Duodenal mucosa (tissue), 2 donors: ENCODE measurements at regions not wholly inside any gene's neighbourhood (a gene's known extent, or its start where the extent isn't known, plus 50 kb on each side); places are given as distances from the start of the nearest gene placed in this dataset.
"Not testable (repeated sequence)": the region's sequence is repeated elsewhere in the genome, so short reads cannot be mapped to it uniquely, and the experiment has no call there.

Source experiments
- H3K27ac ChIP-seq: one replicate; pipeline ENCODE4 v1.7.0; 2013; ENCODE audit warnings: low read depth, low read length
- H3K27me3 ChIP-seq, 2 donors: one replicate each; pipeline ENCODE4 v1.7.0; 2013; ENCODE audit warnings: low read length in 2 of 2, control low read depth in 1 of 2; ENCODE audit not compliant: insufficient read depth in 2 of 2, control insufficient read depth in 1 of 2
- H3K36me3 ChIP-seq, 2 donors: one replicate each; pipeline ENCODE4 v1.7.0; 2013; ENCODE audit warnings: low read length in 2 of 2, control low read depth in 1 of 2; ENCODE audit not compliant: insufficient read depth in 2 of 2, control insufficient read depth in 1 of 2
- H3K4me1 ChIP-seq, 2 donors: one replicate each; pipeline ENCODE4 v1.7.0; 2013; ENCODE audit warnings: low read length in 2 of 2, control low read depth in 1 of 2; ENCODE audit not compliant: insufficient read depth in 2 of 2, control insufficient read depth in 1 of 2
- H3K4me3 ChIP-seq, 2 donors: one replicate each; pipeline ENCODE4 v1.7.0; 2013; ENCODE audit warnings: low read length in 2 of 2, low read depth in 1 of 2
- H3K9ac ChIP-seq, 2 donors: one replicate each; pipeline ENCODE4 v1.7.0; 2013; ENCODE audit warnings: low read length in 2 of 2, low read depth in 1 of 2
- H3K9me3 ChIP-seq, 2 donors: one replicate each; pipeline ENCODE4 v1.7.0; 2013; ENCODE audit warnings: low read length in 2 of 2, control low read depth in 1 of 2; ENCODE audit not compliant: control insufficient read depth in 1 of 2

- no peaks in the 10 kb centered on the region for H3K36me3 ChIP-seq
- no peak overlapping the region for H3K4me3 ChIP-seq
- peaks cover 0 to 5% of the 10 kb centered on the region in 2 donors for H3K4me1 ChIP-seq
These were observed 163.5 kb upstream of the TMEM72 start for GRCh38 chr10:44747593-44748172.

GRCh38 chr10:44749151-44749550 is 162.0 kb upstream of the TMEM72 start:
- H3K9ac ChIP-seq: no peak overlapping the region
- no peaks in the 10 kb centered on the region for H3K36me3 ChIP-seq
- H3K9me3 ChIP-seq: no peaks in the 10 kb centered on the region
- H3K27ac ChIP-seq: no peak overlapping the region
- peaks cover 0 to 5% of the 10 kb centered on the region in 2 donors for H3K4me1 ChIP-seq
- H3K4me3 ChIP-seq: no peak overlapping the region
- H3K27me3 ChIP-seq: no peaks in the 10 kb centered on the region

More at GRCh38 chr10:44747593-44748172, 163.5 kb upstream of the TMEM72 start:
- Histone ChIP-seq H3K27me3 (no peaks in the 10 kb centered on the region), H3K9me3 (no peaks in the 10 kb centered on the region), H3K27ac (no peak overlapping the region), H3K9ac (no peak overlapping the region)

DNA sequence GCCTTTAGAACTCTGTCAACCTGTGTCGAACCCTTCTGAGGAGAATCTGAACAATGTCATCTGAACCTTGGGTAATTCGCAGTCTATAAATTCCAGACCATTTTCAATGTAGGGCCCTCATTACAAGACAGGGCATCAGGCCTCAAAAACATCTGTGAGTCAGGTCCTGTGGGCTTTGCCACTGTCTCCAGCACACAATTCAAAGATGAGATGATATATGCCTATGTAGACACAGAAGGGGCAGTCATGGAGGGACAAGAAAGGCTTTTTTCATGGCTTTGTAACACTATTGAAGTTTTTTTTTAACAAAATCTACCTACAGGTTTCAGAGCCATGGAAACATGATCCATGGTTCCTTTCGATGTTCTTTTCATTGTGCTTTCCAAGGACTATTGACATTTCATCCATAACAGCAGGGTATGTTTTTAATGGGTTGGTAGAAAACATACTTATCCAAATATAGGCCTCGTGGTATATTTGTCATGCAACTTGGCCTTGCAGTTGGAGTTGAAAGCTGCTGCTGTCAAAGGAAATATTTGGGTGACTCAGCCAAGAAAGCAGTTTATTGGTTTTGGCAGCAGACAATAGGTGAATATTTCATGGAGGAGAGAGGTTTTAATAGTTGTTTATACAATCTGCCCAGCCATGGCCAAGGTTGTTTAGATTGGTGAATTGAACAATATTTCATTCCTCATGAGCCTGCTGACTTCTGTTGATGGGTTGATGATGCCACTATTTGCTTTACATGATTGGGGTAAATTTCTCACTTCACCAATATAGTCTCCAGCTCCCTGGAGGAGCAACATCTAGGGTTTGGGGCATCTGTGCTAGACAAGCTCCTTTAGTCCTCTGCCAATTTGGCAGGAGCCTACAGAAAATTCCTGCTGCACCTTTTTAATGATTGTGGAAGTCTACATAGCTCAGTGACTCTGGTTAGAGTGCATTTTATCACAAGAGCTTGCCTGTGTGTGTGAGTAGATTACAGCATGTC is 158.4 kb upstream of the TMEM72 start:
- H3K9ac ChIP-seq: no peak overlapping the region
- H3K27ac ChIP-seq: no peak overlapping the region
- H3K27me3 ChIP-seq: no peaks in the 10 kb centered on the region
- H3K9me3 ChIP-seq: no peaks in the 10 kb centered on the region
- no peaks in the 10 kb centered on the region for H3K36me3 ChIP-seq
- H3K4me1 ChIP-seq: peaks cover 0 to 3% of the 10 kb centered on the region in 2 donors
- H3K4me3 ChIP-seq: no peak overlapping the region

- not testable (repeated sequence) for H3K9ac ChIP-seq, H3K9me3 ChIP-seq, H3K27ac ChIP-seq, H3K4me3 ChIP-seq, H3K27me3 ChIP-seq, H3K36me3 ChIP-seq, H3K4me1 ChIP-seq
These were observed 156.8 kb upstream of the TMEM72 start for GRCh38 chr10:44754355-44754754.

DNA sequence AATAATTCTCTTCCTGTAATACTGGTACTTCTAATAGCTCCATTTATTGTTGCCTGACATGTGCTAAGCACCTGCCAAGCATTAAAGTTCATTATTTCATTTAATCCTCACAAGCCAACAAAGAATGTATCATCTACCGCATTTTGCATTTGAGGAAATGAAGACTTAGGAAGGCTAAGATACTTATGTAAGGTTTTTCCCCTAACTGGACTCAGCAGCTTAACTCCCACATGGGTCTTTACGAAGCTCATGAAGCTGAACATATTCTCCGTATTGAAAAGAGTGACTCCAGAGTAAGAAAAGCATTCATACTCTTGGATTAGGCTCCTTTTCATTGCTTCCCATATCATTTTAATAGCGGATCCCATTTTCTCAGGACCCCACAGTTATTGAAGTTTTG is 155.7 kb upstream of the TMEM72 start:
- no peaks in the 10 kb centered on the region for H3K27me3 ChIP-seq
- H3K27ac ChIP-seq: no peak overlapping the region
- no peaks in the 10 kb centered on the region for H3K36me3 ChIP-seq
- H3K4me3 ChIP-seq: no peak overlapping the region
- H3K9me3 ChIP-seq: no peaks in the 10 kb centered on the region
- no peaks in the 10 kb centered on the region for H3K4me1 ChIP-seq
- H3K9ac ChIP-seq: no peak overlapping the region

DNA sequence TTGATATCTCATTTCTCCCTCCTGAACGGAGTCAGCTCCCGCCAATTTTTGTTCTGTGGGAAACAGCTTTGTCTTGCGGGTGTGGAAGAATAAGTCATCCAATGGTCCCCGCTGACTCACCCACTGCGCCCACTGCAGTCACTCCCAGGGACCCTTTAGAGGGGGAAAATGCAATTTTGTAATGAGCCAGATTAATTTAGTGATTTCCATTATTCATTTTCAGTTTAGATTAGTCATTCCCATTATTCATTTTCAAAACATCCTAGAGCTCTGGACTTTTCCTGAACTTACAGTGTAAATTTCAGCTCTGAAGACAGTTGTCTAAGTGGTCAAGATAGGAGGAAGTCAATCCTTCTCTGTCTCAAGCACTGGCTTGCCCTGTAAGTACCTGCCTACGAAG is 154.9 kb upstream of the TMEM72 start:
- H3K9me3 ChIP-seq: no peaks in the 10 kb centered on the region
- no peak overlapping the region for H3K9ac ChIP-seq
- H3K36me3 ChIP-seq: no peaks in the 10 kb centered on the region

GRCh38 chr10:44757551-44758205 is 153.5 kb upstream of the TMEM72 start:
- no peak overlapping the region for H3K27ac ChIP-seq
- H3K9ac ChIP-seq: no peak overlapping the region
- no peaks in the 10 kb centered on the region for H3K27me3 ChIP-seq
- H3K9me3 ChIP-seq: no peaks in the 10 kb centered on the region
- H3K4me3 ChIP-seq: no peak overlapping the region
- H3K4me1 ChIP-seq: no peaks in the 10 kb centered on the region
- H3K36me3 ChIP-seq: no peaks in the 10 kb centered on the region

More for the DNA sequence above, 154.9 kb upstream of the TMEM72 start:
- Histone ChIP-seq H3K27me3 (no peaks in the 10 kb centered on the region), H3K4me1 (no peaks in the 10 kb centered on the region), H3K4me3 (no peak overlapping the region), H3K27ac (no peak overlapping the region)

DNA sequence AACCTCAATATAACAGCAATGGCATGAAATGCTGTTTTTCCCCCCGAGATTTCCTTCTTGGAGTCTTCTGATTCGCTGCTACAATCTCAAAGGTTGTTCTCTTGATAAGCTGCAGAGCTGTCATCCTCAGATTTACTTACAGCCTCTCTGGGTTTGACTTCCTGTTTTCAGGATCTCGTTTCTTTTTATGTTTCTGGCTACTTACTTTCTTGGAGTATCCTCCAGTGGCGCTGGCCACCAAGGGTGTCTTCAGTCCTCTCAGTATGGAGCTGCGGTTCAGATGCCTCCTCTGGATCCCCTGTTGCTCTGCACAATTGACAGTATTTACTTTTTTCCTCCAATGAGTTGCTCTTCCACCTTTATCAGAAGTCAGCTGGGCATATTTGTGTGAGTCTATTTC is 152.0 kb upstream of the TMEM72 start:
- H3K9me3 ChIP-seq: no peaks in the 10 kb centered on the region
- no peak overlapping the region for H3K9ac ChIP-seq
- H3K27ac ChIP-seq: no peak overlapping the region
- H3K4me1 ChIP-seq: no peaks in the 10 kb centered on the region
- H3K27me3 ChIP-seq: no peaks in the 10 kb centered on the region
- no peak overlapping the region for H3K4me3 ChIP-seq
- no peaks in the 10 kb centered on the region for H3K36me3 ChIP-seq

DNA sequence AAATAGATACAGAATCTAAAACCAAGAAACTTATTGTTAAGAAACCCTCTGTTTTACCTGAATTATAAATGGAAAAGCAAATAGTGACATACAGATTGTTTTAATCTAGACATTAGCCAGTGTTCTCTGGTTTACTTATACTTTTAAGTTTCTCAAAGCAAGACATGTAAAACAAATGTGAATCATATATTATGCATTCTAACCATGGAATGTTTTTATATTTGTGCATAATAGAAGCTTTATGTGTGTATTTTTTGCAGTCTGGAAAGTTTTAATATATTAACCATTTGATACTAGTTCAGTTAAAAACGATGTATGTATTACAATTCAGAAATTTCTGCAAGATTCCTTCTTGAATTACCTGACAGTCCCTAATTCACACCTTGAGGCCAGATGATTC is 150.6 kb upstream of the TMEM72 start:
- no peak overlapping the region for H3K9ac ChIP-seq
- H3K36me3 ChIP-seq: no peaks in the 10 kb centered on the region
- no peaks in the 10 kb centered on the region for H3K4me1 ChIP-seq
- H3K9me3 ChIP-seq: no peaks in the 10 kb centered on the region
- H3K27me3 ChIP-seq: no peaks in the 10 kb centered on the region
- H3K4me3 ChIP-seq: no peak overlapping the region
- H3K27ac ChIP-seq: no peak overlapping the region

- Histone ChIP-seq H3K27me3 (no peaks in the 10 kb centered on the region), H3K4me1 (no peaks in the 10 kb centered on the region), H3K36me3 (no peaks in the 10 kb centered on the region), H3K9ac (no peak overlapping the region), H3K27ac (no peak overlapping the region), H3K4me3 (no peak overlapping the region), H3K9me3 (no peaks in the 10 kb centered on the region)
These were observed 150.1 kb upstream of the TMEM72 start for GRCh38 chr10:44761076-44761475.
